ENCODE measurements at regions not wholly inside any gene's neighbourhood (a gene's known extent, or its start where the extent isn't known, plus 50 kb on each side); places are given as distances from the start of the nearest gene placed in this dataset.
"Not testable (repeated sequence)": the region's sequence is repeated elsewhere in the genome, so short reads cannot be mapped to it uniquely, and the experiment has no call there.

GRCh38 chr5:159582756-159583541 is 252.7 kb upstream of the IL12B start:
- TF ChIP-seq CTCF (IDR thresholded peaks at IDR 0.05; ENCODE audit: low read depth, low read length, missing control alignments): no peak
- no peak overlapping the region for H3K4me3 ChIP-seq (ENCODE audit: low read depth, low read length)

GRCh38 chr5:159586921-159587320 is 256.6 kb upstream of the IL12B start:
- no peak for DNase-seq (ENCODE audit: low read depth)
- no peak for TF ChIP-seq CTCF (IDR thresholded peaks at IDR 0.05; ENCODE audit: low read depth, low read length, missing control alignments)
- H3K4me3 ChIP-seq (ENCODE audit: low read depth, low read length): no peak overlapping the region

More at GRCh38 chr5:159582756-159583541, 252.7 kb upstream of the IL12B start:
- no peak for DNase-seq (ENCODE audit: low read depth)

GRCh38 chr5:159588941-159589340 is 258.7 kb upstream of the IL12B start:
- H3K4me3 ChIP-seq (ENCODE audit: low read depth, low read length): no peak overlapping the region
- TF ChIP-seq CTCF (IDR thresholded peaks at IDR 0.05; ENCODE audit: low read depth, low read length, missing control alignments): no peak
- DNase-seq (ENCODE audit: low read depth): no peak

GRCh38 chr5:159593518-159594073 is 263.3 kb upstream of the IL12B start:
- no peak for DNase-seq (ENCODE audit: low read depth)
- H3K4me3 ChIP-seq (ENCODE audit: low read depth, low read length): no peak overlapping the region
- TF ChIP-seq CTCF (IDR thresholded peaks at IDR 0.05; ENCODE audit: low read depth, low read length, missing control alignments): no peak

GRCh38 chr5:159595561-159595960 is 265.3 kb upstream of the IL12B start:
- not testable (repeated sequence) for DNase-seq (ENCODE audit: low read depth); H3K4me3 ChIP-seq (ENCODE audit: low read depth, low read length)

GRCh38 chr5:159601216-159601615 is 270.9 kb upstream of the IL12B start:
- no peak for TF ChIP-seq CTCF (IDR thresholded peaks at IDR 0.05; ENCODE audit: low read depth, low read length, missing control alignments)
- no peak for DNase-seq (ENCODE audit: low read depth)
- H3K4me3 ChIP-seq (ENCODE audit: low read depth, low read length): no peak overlapping the region

- no peak for TF ChIP-seq CTCF (IDR thresholded peaks at IDR 0.05; ENCODE audit: low read depth, low read length, missing control alignments)
- no peak overlapping the region for H3K4me3 ChIP-seq (ENCODE audit: low read depth, low read length)
- no peak for DNase-seq (ENCODE audit: low read depth)
These were observed 272.1 kb upstream of the IL12B start for GRCh38 chr5:159602434-159602833.

Data from GM12864 (cell line).